Lower leg skin (tissue), 3 donors: ENCODE measurements at regions not wholly inside any gene's neighbourhood (a gene's known extent, or its start where the extent isn't known, plus 50 kb on each side); places are given as distances from the start of the nearest gene placed in this dataset.

Experiments used
- POLR2A ChIP-seq, 2 donors: fragments of 450-650 bp; IDR thresholded peaks; one replicate each; pipeline ENCODE4 v1.6.1; 2016 to 2017; ENCODE audit warnings: antibody characterized with exemption in 2 of 2, mild to moderate bottlenecking in 1 of 2, moderate library complexity in 1 of 2
- TF ChIP-seq, protein P1 (sequence below), 3 donors: fragments of 450-650 bp; IDR thresholded peaks; one replicate each; pipeline ENCODE4 v1.5.1; 2016; ENCODE audit warnings: antibody characterized with exemption in 3 of 3, mild to moderate bottlenecking in 3 of 3, moderate library complexity in 2 of 3

DNA sequence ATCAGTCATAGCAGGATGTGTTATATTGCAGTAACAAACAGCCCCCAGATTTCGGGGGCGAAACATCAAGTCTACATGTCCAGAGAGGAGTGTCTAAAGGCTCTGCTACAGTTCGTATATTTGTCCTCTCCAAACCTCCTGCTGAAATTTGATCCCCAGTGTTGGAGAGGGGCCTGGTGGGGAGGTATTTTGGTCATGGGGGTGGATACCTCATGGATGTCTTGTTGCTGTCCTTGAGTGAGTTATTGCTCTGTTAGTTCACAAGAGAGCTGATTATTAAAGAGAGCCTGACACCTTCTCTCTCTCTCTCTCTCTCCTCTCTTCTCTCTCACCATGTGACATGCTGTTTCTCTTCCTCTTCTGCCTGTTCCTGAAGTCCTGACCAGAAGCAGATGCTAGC, 343.7 kb downstream of the TCERG1L start:
- TF ChIP-seq, protein P1, sequence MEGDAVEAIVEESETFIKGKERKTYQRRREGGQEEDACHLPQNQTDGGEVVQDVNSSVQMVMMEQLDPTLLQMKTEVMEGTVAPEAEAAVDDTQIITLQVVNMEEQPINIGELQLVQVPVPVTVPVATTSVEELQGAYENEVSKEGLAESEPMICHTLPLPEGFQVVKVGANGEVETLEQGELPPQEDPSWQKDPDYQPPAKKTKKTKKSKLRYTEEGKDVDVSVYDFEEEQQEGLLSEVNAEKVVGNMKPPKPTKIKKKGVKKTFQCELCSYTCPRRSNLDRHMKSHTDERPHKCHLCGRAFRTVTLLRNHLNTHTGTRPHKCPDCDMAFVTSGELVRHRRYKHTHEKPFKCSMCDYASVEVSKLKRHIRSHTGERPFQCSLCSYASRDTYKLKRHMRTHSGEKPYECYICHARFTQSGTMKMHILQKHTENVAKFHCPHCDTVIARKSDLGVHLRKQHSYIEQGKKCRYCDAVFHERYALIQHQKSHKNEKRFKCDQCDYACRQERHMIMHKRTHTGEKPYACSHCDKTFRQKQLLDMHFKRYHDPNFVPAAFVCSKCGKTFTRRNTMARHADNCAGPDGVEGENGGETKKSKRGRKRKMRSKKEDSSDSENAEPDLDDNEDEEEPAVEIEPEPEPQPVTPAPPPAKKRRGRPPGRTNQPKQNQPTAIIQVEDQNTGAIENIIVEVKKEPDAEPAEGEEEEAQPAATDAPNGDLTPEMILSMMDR (IDR thresholded peaks at IDR 0.05) = no peak
- TF ChIP-seq POLR2A (IDR thresholded peaks at IDR 0.05) = no peak
